GM23338 (cell line): ENCODE measurements at regions not wholly inside any gene's neighbourhood (a gene's known extent, or its start where the extent isn't known, plus 50 kb on each side); places are given as distances from the start of the nearest gene placed in this dataset.

Experiments
- ATAC-seq: fragments of 200-7000 bp; cut with Tn5 transposase; 3 replicates; pipeline ENCODE4 v1.9.1; 2020
- DNase-seq: peaks from one replicate; pipeline ENCODE4 v3.0.0-alpha.2; 2015; ENCODE audit warnings: low spot score
- H2AFZ ChIP-seq: fragments of 200-600 bp; sonication (generic); 2 replicates; pipeline ENCODE4 v1.8.0; 2016; ENCODE audit warnings: antibody characterized with exemption, mild to moderate bottlenecking, moderate library complexity
- H3F3A ChIP-seq: fragments of 200-600 bp; sonication (generic); replicated peaks from 2 replicates; pipeline ENCODE4 v1.8.0; 2017; ENCODE audit warnings: antibody characterized with exemption, mixed run types, low read depth
- H3K27ac ChIP-seq: fragments of 200-600 bp; sonication (generic); 2 replicates; pipeline ENCODE4 v1.6.1; 2016; ENCODE audit warnings: low read depth
- H3K27me3 ChIP-seq: fragments of 200-600 bp; sonication (generic); 2 replicates; pipeline ENCODE4 v1.8.0; 2016; ENCODE audit warnings: mild to moderate bottlenecking, mixed run types, moderate library complexity; ENCODE audit not compliant: insufficient read depth
- H3K36me3 ChIP-seq: fragments of 200-600 bp; sonication (generic); 2 replicates; pipeline ENCODE4 v1.8.0; 2016; ENCODE audit warnings: mild to moderate bottlenecking; ENCODE audit not compliant: insufficient read depth
- H3K4me1 ChIP-seq: fragments of 200-600 bp; sonication (generic); 2 replicates; pipeline ENCODE4 v1.8.0; 2016; ENCODE audit warnings: mild to moderate bottlenecking, moderate library complexity; ENCODE audit not compliant: insufficient read depth
- H3K4me2 ChIP-seq: fragments of 200-600 bp; sonication (generic); 2 replicates; pipeline ENCODE4 v1.7.1; 2017; ENCODE audit warnings: mixed run types
- H3K4me3 ChIP-seq: fragments of 200-600 bp; sonication (generic); 2 replicates; pipeline ENCODE4 v1.6.1; 2016; ENCODE audit warnings: mixed run types
- H3K79me2 ChIP-seq: fragments of 200-600 bp; sonication (generic); replicated peaks from 2 replicates; pipeline ENCODE4 v1.8.0; 2017; ENCODE audit warnings: mild to moderate bottlenecking; ENCODE audit not compliant: insufficient read depth
- H3K9me2 ChIP-seq: fragments of 200-600 bp; sonication (generic); 2 replicates; pipeline ENCODE4 v1.8.0; 2017; ENCODE audit not compliant: insufficient read depth
- H4K20me1 ChIP-seq: fragments of 200-600 bp; sonication (generic); replicated peaks from 2 replicates; pipeline ENCODE4 v1.8.0; 2017; ENCODE audit warnings: mild to moderate bottlenecking; ENCODE audit not compliant: insufficient read depth
- H3K27ac Mint-ChIP-seq: 2 replicates; pipeline ENCODE4 v1.8.0; 2020; ENCODE audit warnings: inconsistent platforms, mild to moderate bottlenecking, moderate library complexity, mixed read lengths
- H3K27me3 Mint-ChIP-seq: 3 replicates; pipeline ENCODE4 v1.8.0; 2022; ENCODE audit warnings: low read depth, mild to moderate bottlenecking, moderate library complexity, mixed read lengths, inconsistent platforms; ENCODE audit not compliant: insufficient read depth, poor library complexity
- H3K36me3 Mint-ChIP-seq: 3 replicates; pipeline ENCODE4 v1.8.0; 2021; ENCODE audit warnings: low read depth, mild to moderate bottlenecking, inconsistent platforms, moderate library complexity, mixed read lengths
- H3K4me1 Mint-ChIP-seq: 3 replicates; pipeline ENCODE4 v1.8.0; 2020; ENCODE audit warnings: mild to moderate bottlenecking, inconsistent platforms, mixed read lengths
- H3K4me3 Mint-ChIP-seq: 3 replicates; pipeline ENCODE4 v1.8.0; 2021; ENCODE audit warnings: moderate library complexity, mild to moderate bottlenecking, inconsistent platforms, mixed read lengths
- H3K9me3 Mint-ChIP-seq: 3 replicates; pipeline ENCODE4 v1.8.0; 2020; ENCODE audit warnings: moderate library complexity, mild to moderate bottlenecking, inconsistent platforms, mixed read lengths
- CREB1 ChIP-seq: fragments of 250-450 bp; sonication (Bioruptor Pico); IDR thresholded peaks from 2 replicates; pipeline ENCODE4 v1.5.0; 2020; ENCODE audit warnings: low read depth, mild to moderate bottlenecking, moderate library complexity
- ETS1 ChIP-seq: IDR thresholded peaks from 2 replicates; pipeline ENCODE4 v1.6.1; 2016; ENCODE audit warnings: antibody characterized with exemption
- EZH2 ChIP-seq: fragments of 200-600 bp; sonication (generic); IDR thresholded peaks from one replicate; pipeline ENCODE4 v1.8.0; 2017; ENCODE audit warnings: antibody characterized with exemption, mild to moderate bottlenecking, low read depth; ENCODE audit not compliant: unreplicated experiment
- EZH2phosphoT487 ChIP-seq: fragments of 200-600 bp; sonication (generic); IDR thresholded peaks from one replicate; pipeline ENCODE4 v1.8.1; 2018; ENCODE audit warnings: antibody characterized with exemption; ENCODE audit not compliant: unreplicated experiment
- NANOG ChIP-seq: IDR thresholded peaks from 2 replicates; pipeline ENCODE4 v1.6.1; 2016; ENCODE audit warnings: antibody characterized with exemption, borderline replicate concordance
- STAT1 ChIP-seq: IDR thresholded peaks from one replicate; pipeline ENCODE4 v1.6.1; 2016; ENCODE audit warnings: antibody characterized with exemption; ENCODE audit not compliant: unreplicated experiment
- ZNF114 ChIP-seq: fragments of 250-450 bp; sonication (Bioruptor Pico); IDR thresholded peaks from 2 replicates; pipeline ENCODE4 v1.5.0; 2020; ENCODE audit warnings: mild to moderate bottlenecking, moderate library complexity
- ZNF331 ChIP-seq: fragments of 250-450 bp; sonication (Bioruptor Pico); IDR thresholded peaks from 2 replicates; pipeline ENCODE4 v1.5.0; 2020; ENCODE audit warnings: low read depth, mild to moderate bottlenecking, moderate library complexity
- ZNF462 ChIP-seq: fragments of 250-450 bp; sonication (Bioruptor Pico); IDR thresholded peaks from 2 replicates; pipeline ENCODE4 v1.5.0; 2020; ENCODE audit warnings: mild to moderate bottlenecking, moderate library complexity
- TF ChIP-seq, protein P1 (sequence below): IDR thresholded peaks from one replicate; pipeline ENCODE4 v1.6.1; 2018; ENCODE audit warnings: antibody characterized with exemption; ENCODE audit not compliant: unreplicated experiment

- TF ChIP-seq ZNF114 (no peak), NANOG (no peak), ZNF331 (no peak)
- TF ChIP-seq, protein P1, sequence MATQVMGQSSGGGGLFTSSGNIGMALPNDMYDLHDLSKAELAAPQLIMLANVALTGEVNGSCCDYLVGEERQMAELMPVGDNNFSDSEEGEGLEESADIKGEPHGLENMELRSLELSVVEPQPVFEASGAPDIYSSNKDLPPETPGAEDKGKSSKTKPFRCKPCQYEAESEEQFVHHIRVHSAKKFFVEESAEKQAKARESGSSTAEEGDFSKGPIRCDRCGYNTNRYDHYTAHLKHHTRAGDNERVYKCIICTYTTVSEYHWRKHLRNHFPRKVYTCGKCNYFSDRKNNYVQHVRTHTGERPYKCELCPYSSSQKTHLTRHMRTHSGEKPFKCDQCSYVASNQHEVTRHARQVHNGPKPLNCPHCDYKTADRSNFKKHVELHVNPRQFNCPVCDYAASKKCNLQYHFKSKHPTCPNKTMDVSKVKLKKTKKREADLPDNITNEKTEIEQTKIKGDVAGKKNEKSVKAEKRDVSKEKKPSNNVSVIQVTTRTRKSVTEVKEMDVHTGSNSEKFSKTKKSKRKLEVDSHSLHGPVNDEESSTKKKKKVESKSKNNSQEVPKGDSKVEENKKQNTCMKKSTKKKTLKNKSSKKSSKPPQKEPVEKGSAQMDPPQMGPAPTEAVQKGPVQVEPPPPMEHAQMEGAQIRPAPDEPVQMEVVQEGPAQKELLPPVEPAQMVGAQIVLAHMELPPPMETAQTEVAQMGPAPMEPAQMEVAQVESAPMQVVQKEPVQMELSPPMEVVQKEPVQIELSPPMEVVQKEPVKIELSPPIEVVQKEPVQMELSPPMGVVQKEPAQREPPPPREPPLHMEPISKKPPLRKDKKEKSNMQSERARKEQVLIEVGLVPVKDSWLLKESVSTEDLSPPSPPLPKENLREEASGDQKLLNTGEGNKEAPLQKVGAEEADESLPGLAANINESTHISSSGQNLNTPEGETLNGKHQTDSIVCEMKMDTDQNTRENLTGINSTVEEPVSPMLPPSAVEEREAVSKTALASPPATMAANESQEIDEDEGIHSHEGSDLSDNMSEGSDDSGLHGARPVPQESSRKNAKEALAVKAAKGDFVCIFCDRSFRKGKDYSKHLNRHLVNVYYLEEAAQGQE: no peak
Measured at GRCh38 chr18:9048236-9048635, 54.3 kb upstream of the NDUFV2 start (continued).

DNA sequence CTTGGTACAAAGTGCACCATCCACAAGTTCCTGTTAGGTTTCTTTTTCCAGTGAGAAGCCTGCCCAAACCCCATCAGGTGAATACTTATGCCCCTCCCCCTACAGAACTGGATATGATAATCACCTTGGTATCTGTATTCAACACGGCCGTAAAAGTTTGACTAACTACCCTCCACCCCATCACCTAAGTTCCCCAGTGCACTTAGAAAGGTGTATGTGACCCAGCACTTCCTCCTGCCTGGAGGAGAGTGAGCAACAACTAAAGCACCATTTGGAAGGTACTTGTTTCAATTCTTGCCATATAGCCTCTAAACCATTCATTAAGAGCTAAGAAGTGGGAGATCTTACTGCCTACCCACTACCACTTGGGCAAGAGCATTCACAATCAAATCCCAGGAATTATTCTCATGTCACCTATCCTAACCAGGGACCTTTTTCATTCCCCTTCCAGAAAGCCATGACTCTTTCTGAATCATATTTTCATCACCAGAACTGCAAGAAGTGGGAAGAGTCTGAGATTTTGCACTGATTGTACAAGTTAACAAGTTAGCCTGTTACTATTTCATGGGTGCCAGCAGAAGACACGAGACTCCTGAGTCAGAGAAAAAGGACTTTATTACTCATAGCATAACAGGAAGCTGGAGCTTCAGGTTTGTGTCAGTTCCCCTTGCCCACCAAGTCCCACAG, 53.5 kb upstream of the NDUFV2 start:
- Mint-ChIP-seq H3K4me3 (no peak overlapping the region), H3K36me3 (peaks cover 18% of the 10 kb centered on the region), H3K4me1 (no peaks in the 10 kb centered on the region), H3K9me3 (peaks cover 46% of the 10 kb centered on the region), H3K27me3 (no peaks in the 10 kb centered on the region), H3K27ac (no peak overlapping the region)
- H3K27ac ChIP-seq: no peak overlapping the region
- H3K9me2 ChIP-seq: peaks cover 11% of the 10 kb centered on the region; the same call in 1 of the 2 replicates
- no peak overlapping the region for H3K4me2 ChIP-seq
- H3K4me3 ChIP-seq: no peak overlapping the region
- DNase-seq: no peak
- ATAC-seq: no peak
- no peaks in the 10 kb centered on the region for H3K79me2 ChIP-seq
- no peaks in the 10 kb centered on the region for H3K27me3 ChIP-seq
- no peaks in the 10 kb centered on the region for H4K20me1 ChIP-seq
- H3F3A ChIP-seq: no peaks in the 10 kb centered on the region
- no peaks in the 10 kb centered on the region for H3K4me1 ChIP-seq
- H2AFZ ChIP-seq: no peak overlapping the region
- TF ChIP-seq EZH2phosphoT487: no peak
- no peak for TF ChIP-seq ETS1
- TF ChIP-seq, protein P1: no peak
- TF ChIP-seq STAT1: no peak
- no peak for TF ChIP-seq ZNF331
- no peak for TF ChIP-seq ZNF462 (CRISPR knock-in tag)
- no peak for TF ChIP-seq NANOG
- TF ChIP-seq CREB1 (CRISPR knock-in tag): no peak
- TF ChIP-seq EZH2: no peak
- no peaks in the 10 kb centered on the region; the same call in 1 of the 2 replicates for H3K36me3 ChIP-seq
